Skeletal muscle satellite cell (primary cell): ENCODE measurements at regions not wholly inside any gene's neighbourhood (a gene's known extent, or its start where the extent isn't known, plus 50 kb on each side); places are given as distances from the start of the nearest gene placed in this dataset.

Source experiments
- H3K27me3 ChIP-seq: 2 replicates; pipeline ENCODE4 v1.7.0; 2013; ENCODE audit warnings: low read length; ENCODE audit not compliant: control insufficient read depth, insufficient read depth
- H3K36me3 ChIP-seq: 2 replicates; pipeline ENCODE4 v1.7.0; 2013; ENCODE audit warnings: mild to moderate bottlenecking, control low read depth, low read length; ENCODE audit not compliant: insufficient read depth
- H3K4me1 ChIP-seq: 2 replicates; pipeline ENCODE4 v1.7.0; 2013; ENCODE audit warnings: low read length; ENCODE audit not compliant: control insufficient read depth, insufficient read depth
- H3K4me2 ChIP-seq: 2 replicates; pipeline ENCODE4 v1.7.0; 2013; ENCODE audit warnings: mild to moderate bottlenecking, low read length
- H3K4me3 ChIP-seq: 2 replicates; pipeline ENCODE4 v1.7.0; 2013; ENCODE audit warnings: low read length
- H3K9ac ChIP-seq: 2 replicates; pipeline ENCODE4 v1.7.0; 2013; ENCODE audit warnings: mild to moderate bottlenecking, low read depth, low read length, moderate library complexity
- H3K9me3 ChIP-seq: replicated peaks from 2 replicates; pipeline ENCODE4 v1.7.0; 2013; ENCODE audit warnings: mild to moderate bottlenecking, control low read depth, low read length

DNA sequence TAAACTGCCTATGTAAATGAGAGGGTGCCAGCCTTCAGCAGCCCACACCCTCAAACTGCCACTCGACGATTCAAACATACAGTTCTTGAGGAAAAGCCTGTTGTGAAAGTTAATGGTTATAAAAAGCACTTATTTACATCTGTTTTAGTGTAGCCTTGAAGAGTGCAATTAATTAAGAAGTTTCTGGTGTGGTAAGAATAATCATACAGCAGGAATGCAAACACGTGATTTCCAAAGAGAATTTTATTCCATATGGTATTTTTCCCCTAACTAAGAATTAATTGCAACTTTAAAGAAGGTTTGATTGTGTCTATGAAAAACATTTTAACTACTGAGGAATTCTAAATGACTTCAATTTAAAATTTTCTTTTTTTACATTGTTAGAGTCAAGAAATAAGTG lies 176.3 kb upstream of the PITX2 start:
- Histone ChIP-seq H3K4me1 (no peaks in the 10 kb centered on the region), H3K9ac (no peak overlapping the region), H3K27me3 (no peaks in the 10 kb centered on the region), H3K4me3 (no peak overlapping the region), H3K9me3 (no peaks in the 10 kb centered on the region), H3K36me3 (no peaks in the 10 kb centered on the region), H3K4me2 (no peak overlapping the region)

- Histone ChIP-seq H3K9ac (no peak overlapping the region), H3K4me1 (no peaks in the 10 kb centered on the region), H3K4me3 (no peak overlapping the region), H3K36me3 (no peaks in the 10 kb centered on the region), H3K27me3 (no peaks in the 10 kb centered on the region), H3K9me3 (no peaks in the 10 kb centered on the region), H3K4me2 (no peak overlapping the region)
Observed at GRCh38 chr4:110801591-110801990, 178.7 kb upstream of the PITX2 start.

- Histone ChIP-seq H3K9me3 (no peaks in the 10 kb centered on the region), H3K4me3 (no peak overlapping the region), H3K9ac (no peak overlapping the region), H3K4me1 (no peaks in the 10 kb centered on the region), H3K36me3 (no peaks in the 10 kb centered on the region), H3K27me3 (no peaks in the 10 kb centered on the region), H3K4me2 (no peak overlapping the region)
Observed at GRCh38 chr4:110808351-110808878, 185.5 kb upstream of the PITX2 start.

GRCh38 chr4:110815950-110816349 lies 193.1 kb upstream of the PITX2 start:
- Histone ChIP-seq H3K4me2 (peak overlapping the region; percentile 17), H3K36me3 (no peaks in the 10 kb centered on the region), H3K4me1 (peaks cover 11% of the 10 kb centered on the region), H3K27me3 (no peaks in the 10 kb centered on the region), H3K4me3 (no peak overlapping the region), H3K9ac (no peak overlapping the region), H3K9me3 (no peaks in the 10 kb centered on the region)

DNA sequence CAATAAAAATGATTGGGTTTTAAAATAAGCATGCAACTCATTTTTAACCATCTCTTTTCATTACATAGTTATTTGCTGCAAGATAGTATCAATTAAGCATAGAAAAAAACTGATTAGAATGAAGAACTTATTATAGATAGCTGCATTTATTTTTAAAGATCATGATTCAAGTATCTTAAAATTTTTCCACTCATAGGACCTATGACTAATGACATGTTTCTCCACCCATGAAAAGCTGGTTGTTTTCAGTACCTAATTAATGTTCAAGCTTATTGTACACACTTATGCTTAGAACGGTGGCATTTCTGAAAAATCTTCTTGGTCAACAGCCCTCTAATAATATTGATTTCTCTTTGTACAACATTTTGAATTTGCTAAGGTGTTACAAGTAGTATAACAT lies 193.5 kb upstream of the PITX2 start:
- Histone ChIP-seq H3K4me2 (peak overlapping the region; percentile 1), H3K4me3 (no peak overlapping the region), H3K27me3 (no peaks in the 10 kb centered on the region), H3K9me3 (no peaks in the 10 kb centered on the region), H3K4me1 (peaks cover 11% of the 10 kb centered on the region), H3K9ac (no peak overlapping the region), H3K36me3 (no peaks in the 10 kb centered on the region)

DNA sequence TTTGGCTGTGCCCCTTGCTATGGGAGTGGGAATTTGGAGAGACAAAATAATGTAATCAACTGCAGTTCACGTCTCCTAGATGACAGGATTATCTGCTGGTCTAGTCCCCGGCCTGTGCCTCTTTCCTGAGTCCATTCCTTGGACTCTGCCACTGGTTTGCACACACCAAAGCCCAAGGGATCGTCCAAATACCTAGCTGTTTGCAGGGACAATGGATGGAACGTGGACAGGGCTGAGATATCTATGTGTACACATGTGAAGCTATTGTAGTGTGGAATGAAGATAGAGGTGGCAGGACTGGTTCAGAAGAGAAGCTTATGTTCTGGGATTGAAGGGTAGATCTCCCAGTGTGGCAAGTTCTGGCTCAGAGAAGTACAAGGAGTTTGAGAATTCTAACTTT lies 198.3 kb upstream of the PITX2 start:
- H3K4me2 ChIP-seq: no peak overlapping the region
- no peak overlapping the region for H3K9ac ChIP-seq
- no peak overlapping the region for H3K4me3 ChIP-seq
- H3K4me1 ChIP-seq: peaks cover 7% of the 10 kb centered on the region
- H3K9me3 ChIP-seq: no peaks in the 10 kb centered on the region
- H3K36me3 ChIP-seq: no peaks in the 10 kb centered on the region
- no peaks in the 10 kb centered on the region for H3K27me3 ChIP-seq

GRCh38 chr4:110823251-110823650 lies 200.4 kb upstream of the PITX2 start:
- H3K27me3 ChIP-seq: no peaks in the 10 kb centered on the region
- no peak overlapping the region for H3K4me2 ChIP-seq
- H3K4me1 ChIP-seq: peaks cover 2% of the 10 kb centered on the region
- no peaks in the 10 kb centered on the region for H3K36me3 ChIP-seq
- no peaks in the 10 kb centered on the region for H3K9me3 ChIP-seq
- no peak overlapping the region for H3K4me3 ChIP-seq
- H3K9ac ChIP-seq: no peak overlapping the region

GRCh38 chr4:110824344-110824743 lies 201.5 kb upstream of the PITX2 start:
- H3K4me1 ChIP-seq: peaks cover 2% of the 10 kb centered on the region
- H3K9ac ChIP-seq: no peak overlapping the region
- H3K4me2 ChIP-seq: no peak overlapping the region
- H3K27me3 ChIP-seq: no peaks in the 10 kb centered on the region
- H3K9me3 ChIP-seq: no peaks in the 10 kb centered on the region
- H3K36me3 ChIP-seq: no peaks in the 10 kb centered on the region
- no peak overlapping the region for H3K4me3 ChIP-seq

- Histone ChIP-seq H3K9ac (no peak overlapping the region), H3K4me2 (no peak overlapping the region), H3K4me3 (no peak overlapping the region), H3K36me3 (no peaks in the 10 kb centered on the region), H3K4me1 (peaks cover 2% of the 10 kb centered on the region), H3K27me3 (no peaks in the 10 kb centered on the region), H3K9me3 (no peaks in the 10 kb centered on the region)
Observed at GRCh38 chr4:110826656-110827055, 203.8 kb upstream of the PITX2 start.

GRCh38 chr4:110830461-110830860 lies 207.6 kb upstream of the PITX2 start:
- no peak overlapping the region for H3K4me3 ChIP-seq
- no peaks in the 10 kb centered on the region for H3K9me3 ChIP-seq
- no peak overlapping the region for H3K4me2 ChIP-seq
- no peaks in the 10 kb centered on the region for H3K36me3 ChIP-seq
- no peak overlapping the region for H3K9ac ChIP-seq
- H3K27me3 ChIP-seq: no peaks in the 10 kb centered on the region
- no peaks in the 10 kb centered on the region for H3K4me1 ChIP-seq

DNA sequence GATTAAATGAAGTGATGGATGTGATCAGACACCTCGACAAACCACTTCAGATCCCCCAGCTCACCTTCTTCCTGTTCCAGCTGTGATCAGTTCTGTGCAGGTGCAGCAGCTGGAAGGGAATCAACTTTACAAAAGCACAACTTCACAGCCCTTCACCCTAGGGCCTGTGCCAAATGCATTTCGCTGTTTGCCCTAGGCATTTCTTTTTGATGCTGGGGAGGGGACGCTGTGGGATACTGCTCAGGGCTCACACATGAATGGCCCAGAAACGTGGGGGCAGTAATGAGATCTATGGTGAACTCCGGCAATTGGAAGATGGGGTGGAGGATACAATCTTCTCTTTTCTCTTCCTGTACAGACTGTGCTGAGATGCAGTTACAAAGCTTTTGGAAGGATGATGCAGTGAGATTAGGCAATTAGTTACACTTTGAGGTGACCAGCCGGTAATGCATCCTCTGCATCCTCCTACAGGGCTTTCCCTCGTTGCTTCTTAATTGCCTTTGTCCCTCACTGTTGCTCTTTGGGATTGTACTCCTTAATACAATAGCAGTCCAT lies 215.1 kb upstream of the PITX2 start:
- Histone ChIP-seq H3K4me3 (no peak overlapping the region), H3K9me3 (no peaks in the 10 kb centered on the region), H3K4me2 (no peak overlapping the region), H3K27me3 (no peaks in the 10 kb centered on the region), H3K9ac (no peak overlapping the region), H3K36me3 (no peaks in the 10 kb centered on the region), H3K4me1 (peaks cover 17% of the 10 kb centered on the region)

- H3K9ac ChIP-seq: peak overlapping the region; percentile 1
- no peaks in the 10 kb centered on the region for H3K27me3 ChIP-seq
- H3K4me3 ChIP-seq: peak overlapping the region; percentile 28
- H3K4me2 ChIP-seq: peak overlapping the region; percentile 67
- peaks cover 17% of the 10 kb centered on the region for H3K4me1 ChIP-seq
- H3K9me3 ChIP-seq: no peaks in the 10 kb centered on the region
- H3K36me3 ChIP-seq: no peaks in the 10 kb centered on the region
Observed at GRCh38 chr4:110840221-110840654, 217.4 kb upstream of the PITX2 start.
